Transverse colon (tissue), 4 donors: ENCODE measurements at regions not wholly inside any gene's neighbourhood (a gene's known extent, or its start where the extent isn't known, plus 50 kb on each side); places are given as distances from the start of the nearest gene placed in this dataset.

Source experiments
- DNase-seq: peaks from one replicate; pipeline ENCODE4 v3.0.0-alpha.2; 2019
- H3K27ac ChIP-seq, 4 donors: fragments of 200-600 bp; sonication (generic); 2 replicates each; pipeline ENCODE4 v1.5.1; 2016 to 2018; ENCODE audit warnings: inconsistent platforms in 4 of 4
- H3K27me3 ChIP-seq: fragments of 200-600 bp; sonication (generic); 2 replicates; pipeline ENCODE4 v1.5.1; 2017; ENCODE audit warnings: inconsistent platforms
- H3K36me3 ChIP-seq, 4 donors: fragments of 200-600 bp; sonication (generic); 2 replicates each; pipeline ENCODE4 v1.5.1; 2017 to 2019; ENCODE audit warnings: inconsistent platforms in 4 of 4
- H3K4me1 ChIP-seq, 4 donors: fragments of 200-600 bp; sonication (generic); 2 replicates each; pipeline ENCODE4 v1.5.1; 2017 to 2020; ENCODE audit warnings: inconsistent platforms in 4 of 4
- H3K4me3 ChIP-seq, 4 donors: fragments of 200-600 bp; sonication (generic); 1 replicate in 1 of 4; 2 replicates in 3 of 4; pipeline versions ENCODE4 v1.5.1 to v1.6.1; 2017 to 2019; ENCODE audit warnings: inconsistent platforms in 4 of 4
- H3K9me3 ChIP-seq, 2 donors: fragments of 200-600 bp; sonication (generic); 2 replicates each; pipeline ENCODE4 v1.5.1; 2017 to 2019; ENCODE audit warnings: inconsistent platforms in 2 of 2
- EP300 ChIP-seq: sonication (generic); formaldehyde crosslinking; IDR thresholded peaks from one replicate; pipeline ENCODE4 v1.6.1; 2017; ENCODE audit warnings: antibody characterized with exemption, low read depth
- POLR2A ChIP-seq: fragments of 450-650 bp; IDR thresholded peaks from one replicate; pipeline ENCODE4 v1.6.1; 2016; ENCODE audit warnings: antibody characterized with exemption, mild to moderate bottlenecking, moderate library complexity
- POLR2AphosphoS5 ChIP-seq, 3 donors: sonication (generic); formaldehyde crosslinking; IDR thresholded peaks; one replicate each; pipeline ENCODE4 v1.6.1; 2016; ENCODE audit warnings: antibody characterized with exemption in 3 of 3
- WGBS, 2 donors: methylation state at CpG; one replicate each; pipeline ENCODE4 v1.1.5; 2018; ENCODE audit warnings: low coverage in 1 of 2; 5-methylcytosine and 5-hydroxymethylcytosine counted together
- in situ Hi-C, 4 donors: fragments of 200-750 bp; cut with MboI; loops; one replicate each; pipeline versions ENCODE4 v1.15.0 to v1.15.1; 2017; ENCODE audit warnings: low sequenced_read_pairs in 3 of 4, low pct_ligation_motif_present in 1 of 4, low pct_unique_long_range_greater_than_20kb in 1 of 4
- intact Hi-C: fragments of 100-400 bp; cut with DNase I; formaldehyde crosslinking; loops from one replicate; pipeline ENCODE4 v1.15.1; 2023; ENCODE audit warnings: low total_unique reads
- TF ChIP-seq, protein P1 (sequence below), 5 experiments: fragments of 200-600 bp in 3 of 5; fragments of 450-650 bp in 2 of 5; sonication (generic) in 3 of 5; IDR thresholded peaks; 1 replicate in 2 of 5; 2 replicates in 3 of 5; pipeline ENCODE4 v1.5.1; 2016 to 2017; ENCODE audit warnings: antibody characterized with exemption in 5 of 5, inconsistent platforms in 3 of 5, mild to moderate bottlenecking in 2 of 5, moderate library complexity in 1 of 5

DNA sequence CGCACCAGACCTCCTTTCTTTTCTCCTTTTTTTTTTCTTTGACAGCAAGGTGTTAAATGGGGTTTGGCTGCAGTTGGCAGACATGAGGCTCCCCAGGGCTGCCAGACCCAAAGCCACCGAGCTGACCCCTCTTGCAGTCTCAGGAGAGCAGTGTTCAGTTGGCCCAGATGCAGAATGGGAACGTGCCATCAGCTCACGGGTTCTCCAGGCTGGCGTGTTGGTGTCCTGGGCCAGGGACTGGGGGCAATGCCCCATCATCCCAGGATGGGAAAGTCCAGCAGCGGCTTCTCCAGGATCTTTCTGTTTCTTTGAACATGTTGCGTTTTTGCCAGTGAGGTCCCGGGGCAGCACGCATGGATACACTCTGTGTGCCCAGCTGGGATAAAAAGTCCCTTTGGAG, 114.6 kb upstream of the KCTD7 start:
- H3K27ac ChIP-seq = no peak overlapping the region
- in situ Hi-C loops (no loop called here), intact Hi-C loops (no loop called here)
- no peak for TF ChIP-seq POLR2AphosphoS5 (IDR thresholded peaks at IDR 0.05)
- TF ChIP-seq EP300 = no peak
- TF ChIP-seq POLR2A = no peak
- TF ChIP-seq, protein P1, sequence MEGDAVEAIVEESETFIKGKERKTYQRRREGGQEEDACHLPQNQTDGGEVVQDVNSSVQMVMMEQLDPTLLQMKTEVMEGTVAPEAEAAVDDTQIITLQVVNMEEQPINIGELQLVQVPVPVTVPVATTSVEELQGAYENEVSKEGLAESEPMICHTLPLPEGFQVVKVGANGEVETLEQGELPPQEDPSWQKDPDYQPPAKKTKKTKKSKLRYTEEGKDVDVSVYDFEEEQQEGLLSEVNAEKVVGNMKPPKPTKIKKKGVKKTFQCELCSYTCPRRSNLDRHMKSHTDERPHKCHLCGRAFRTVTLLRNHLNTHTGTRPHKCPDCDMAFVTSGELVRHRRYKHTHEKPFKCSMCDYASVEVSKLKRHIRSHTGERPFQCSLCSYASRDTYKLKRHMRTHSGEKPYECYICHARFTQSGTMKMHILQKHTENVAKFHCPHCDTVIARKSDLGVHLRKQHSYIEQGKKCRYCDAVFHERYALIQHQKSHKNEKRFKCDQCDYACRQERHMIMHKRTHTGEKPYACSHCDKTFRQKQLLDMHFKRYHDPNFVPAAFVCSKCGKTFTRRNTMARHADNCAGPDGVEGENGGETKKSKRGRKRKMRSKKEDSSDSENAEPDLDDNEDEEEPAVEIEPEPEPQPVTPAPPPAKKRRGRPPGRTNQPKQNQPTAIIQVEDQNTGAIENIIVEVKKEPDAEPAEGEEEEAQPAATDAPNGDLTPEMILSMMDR (IDR thresholded peaks at IDR 0.05) = no peak
- WGBS, 2 donors = 86% methylated on average over 9 of the region's 9 CpGs; no CpG with 5 or more reads in 1 of the 2 donors
- no peaks in the 10 kb centered on the region for H3K9me3 ChIP-seq
- no peaks in the 10 kb centered on the region for H3K4me1 ChIP-seq
- no peaks in the 10 kb centered on the region for H3K36me3 ChIP-seq
- H3K27me3 ChIP-seq = peaks cover 2% of the 10 kb centered on the region
- DNase-seq = no peak
- no peak overlapping the region for H3K4me3 ChIP-seq

DNA sequence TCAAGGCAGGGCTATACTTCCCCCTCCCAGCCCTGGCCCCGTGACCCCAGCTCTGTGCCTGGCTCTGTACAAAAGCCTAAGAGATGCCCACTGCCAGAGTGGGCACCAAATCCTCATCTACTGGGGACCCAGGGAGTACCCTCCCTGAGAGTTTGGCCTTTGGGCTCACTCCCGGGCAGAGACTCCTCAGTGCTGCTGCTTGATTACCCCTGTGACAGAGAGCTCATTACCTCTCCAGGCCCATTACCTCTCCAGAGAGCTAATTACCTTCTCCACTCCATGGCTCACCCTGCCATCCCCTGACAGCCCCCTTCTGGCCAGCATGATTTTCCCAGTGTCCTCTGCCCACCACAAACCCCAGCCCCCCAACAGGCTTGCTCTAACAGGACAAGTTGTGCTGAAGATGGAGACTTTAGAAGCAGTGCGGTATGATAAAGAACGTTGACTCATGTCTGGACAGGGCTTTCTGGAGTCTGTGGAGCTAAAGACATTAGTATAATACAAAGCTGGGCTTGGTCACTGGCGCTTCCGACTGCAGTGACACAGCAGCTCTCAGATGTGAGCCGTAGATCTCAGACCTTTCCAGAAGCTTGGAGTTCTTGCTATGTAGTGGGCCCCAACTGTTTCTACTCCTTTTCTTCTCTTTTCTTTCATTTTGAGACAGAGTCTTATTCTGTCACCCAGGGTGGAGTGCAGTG, 111.3 kb upstream of the KCTD7 start:
- no peak overlapping the region for H3K4me3 ChIP-seq
- H3K36me3 ChIP-seq = no peaks in the 10 kb centered on the region
- DNase-seq = no peak
- H3K4me1 ChIP-seq = no peaks in the 10 kb centered on the region
- TF ChIP-seq POLR2A = no peak
- TF ChIP-seq, protein P1 (IDR thresholded peaks at IDR 0.05) = no peak
- no peak for TF ChIP-seq EP300
- TF ChIP-seq POLR2AphosphoS5 (IDR thresholded peaks at IDR 0.05) = no peak
- no peak overlapping the region for H3K27ac ChIP-seq
- in situ Hi-C loops = no loop called here
- 77 to 82% methylated on average over 3 to 7 of the region's 7 CpGs for WGBS, 2 donors
- no peaks in the 10 kb centered on the region for H3K9me3 ChIP-seq
- intact Hi-C loops = no loop called here
- H3K27me3 ChIP-seq = no peaks in the 10 kb centered on the region

DNA sequence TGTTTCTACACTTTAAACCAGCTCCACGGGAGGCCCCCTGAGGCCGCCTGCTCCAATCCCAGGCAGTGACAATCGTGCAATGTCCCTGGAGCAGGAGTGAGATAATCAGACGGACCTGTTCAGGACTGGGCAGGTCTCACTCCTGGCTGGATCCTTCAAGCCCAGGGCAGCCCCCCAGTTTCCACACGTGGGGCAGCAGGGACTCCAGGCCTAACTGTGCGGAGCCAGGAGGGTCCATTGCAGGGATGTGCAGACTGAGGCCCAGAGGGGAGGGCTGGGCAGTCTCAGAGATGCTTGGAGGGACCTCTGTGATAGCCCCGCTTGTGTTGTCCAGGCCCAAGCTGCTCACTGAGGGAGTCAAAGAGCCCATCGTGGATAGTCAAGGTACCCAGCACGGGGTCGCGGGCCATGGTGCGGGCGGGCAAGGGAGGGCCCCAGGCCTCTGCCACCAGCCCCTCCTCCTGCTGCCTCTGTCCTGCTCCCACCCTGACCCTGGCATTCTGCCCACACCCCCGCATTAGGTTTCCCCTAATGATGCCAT, 110.5 kb upstream of the KCTD7 start:
- WGBS, 2 donors = 77% methylated on average over 14 of the region's 14 CpGs; no CpG with 5 or more reads in 1 of the 2 donors
- intact Hi-C loops = no loop called here
- DNase-seq = no peak
- H3K4me1 ChIP-seq = no peaks in the 10 kb centered on the region
- H3K27ac ChIP-seq = no peak overlapping the region
- TF ChIP-seq, protein P1 (IDR thresholded peaks at IDR 0.05) = no peak
- TF ChIP-seq POLR2AphosphoS5 (IDR thresholded peaks at IDR 0.05) (no peak), EP300 (no peak), POLR2A (no peak)
- no peaks in the 10 kb centered on the region for H3K9me3 ChIP-seq
- no peak overlapping the region for H3K4me3 ChIP-seq
- in situ Hi-C loops = no loop called here
- no peaks in the 10 kb centered on the region for H3K36me3 ChIP-seq
- no peaks in the 10 kb centered on the region for H3K27me3 ChIP-seq

DNA sequence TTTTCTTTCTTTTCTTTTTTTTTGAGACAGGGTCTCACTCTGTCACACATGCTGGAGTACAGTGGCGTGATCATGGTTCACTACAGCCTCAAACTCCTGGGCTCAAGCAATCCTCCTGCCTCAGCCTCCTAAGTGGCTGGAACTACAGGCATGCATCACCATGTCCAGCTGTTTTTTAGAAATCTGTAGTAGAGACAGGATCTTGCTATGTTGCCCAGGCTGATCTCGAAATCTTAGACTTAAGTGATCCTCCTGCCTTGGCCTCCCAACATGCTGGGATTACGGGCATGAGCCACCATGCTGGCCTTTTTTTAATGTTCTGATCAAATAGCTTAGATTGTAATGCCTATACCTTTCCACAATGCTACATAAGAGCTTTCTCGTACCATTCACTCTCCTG, 107.0 kb upstream of the KCTD7 start:
- H3K9me3 ChIP-seq = no peaks in the 10 kb centered on the region
- WGBS, 2 donors = 74 to 84% methylated on average over 4 of the region's 4 CpGs
- H3K4me3 ChIP-seq = no peak overlapping the region
- no peak for TF ChIP-seq EP300
- no peak for TF ChIP-seq POLR2A
- no peaks in the 10 kb centered on the region for H3K27me3 ChIP-seq
- intact Hi-C loops = no loop called here
- H3K27ac ChIP-seq = no peak overlapping the region
- no peaks in the 10 kb centered on the region for H3K36me3 ChIP-seq
- no peaks in the 10 kb centered on the region for H3K4me1 ChIP-seq
- in situ Hi-C loops = no loop called here
- DNase-seq = no peak
